ENCODE measurements at regions not wholly inside any gene's neighbourhood (a gene's known extent, or its start where the extent isn't known, plus 50 kb on each side); places are given as distances from the start of the nearest gene placed in this dataset.

GRCh38 chr2:14301331-14301730, 331.2 kb upstream of the LRATD1 start:
- no peak for DNase-seq (ENCODE audit: low read depth in 2 of 3, low spot score in 2 of 3)

- DNase-seq (ENCODE audit: low read depth in 2 of 3, low spot score in 2 of 3) = no peak
Measured at GRCh38 chr2:14303366-14304115, 329.0 kb upstream of the LRATD1 start.

- no peak for DNase-seq (ENCODE audit: low read depth in 2 of 3, low spot score in 2 of 3)
Measured at GRCh38 chr2:14304326-14304725, 328.2 kb upstream of the LRATD1 start.

- DNase-seq (ENCODE audit: low read depth in 2 of 3, low spot score in 2 of 3) = no peak
Measured at GRCh38 chr2:14306268-14306861, 326.2 kb upstream of the LRATD1 start.

- DNase-seq (ENCODE audit: low read depth in 2 of 3, low spot score in 2 of 3) = no peak
Measured at GRCh38 chr2:14313341-14313740, 319.2 kb upstream of the LRATD1 start.

GRCh38 chr2:14316594-14316993, 315.9 kb upstream of the LRATD1 start:
- DNase-seq (ENCODE audit: low read depth in 2 of 3, low spot score in 2 of 3) = no peak

GRCh38 chr2:14321357-14321756, 311.2 kb upstream of the LRATD1 start:
- no peak for DNase-seq (ENCODE audit: low read depth in 2 of 3, low spot score in 2 of 3)

- DNase-seq (ENCODE audit: low read depth in 2 of 3, low spot score in 2 of 3) = no peak
Measured at GRCh38 chr2:14322306-14322705, 310.2 kb upstream of the LRATD1 start.

GRCh38 chr2:14324308-14324707, 308.2 kb upstream of the LRATD1 start:
- no peak for DNase-seq (ENCODE audit: low read depth in 2 of 3, low spot score in 2 of 3)

- DNase-seq (ENCODE audit: low read depth in 2 of 3, low spot score in 2 of 3) = no peak
Measured at GRCh38 chr2:14330884-14331283, 301.6 kb upstream of the LRATD1 start.

- DNase-seq (ENCODE audit: low read depth in 2 of 3, low spot score in 2 of 3) = no peak
Measured at GRCh38 chr2:14336759-14337382, 295.6 kb upstream of the LRATD1 start.

- DNase-seq (ENCODE audit: low read depth in 2 of 3, low spot score in 2 of 3) = no peak
Measured at GRCh38 chr2:14340703-14341102, 291.8 kb upstream of the LRATD1 start.

GRCh38 chr2:14342313-14342712, 290.2 kb upstream of the LRATD1 start:
- DNase-seq (ENCODE audit: low read depth in 2 of 3, low spot score in 2 of 3) = no peak

GRCh38 chr2:14344355-14344754, 288.2 kb upstream of the LRATD1 start:
- no peak for DNase-seq (ENCODE audit: low read depth in 2 of 3, low spot score in 2 of 3)

GRCh38 chr2:14348247-14348646, 284.3 kb upstream of the LRATD1 start:
- DNase-seq (ENCODE audit: low read depth in 2 of 3, low spot score in 2 of 3) = no peak

- no peak for DNase-seq (ENCODE audit: low read depth in 2 of 3, low spot score in 2 of 3)
Measured at GRCh38 chr2:14350856-14351255, 281.7 kb upstream of the LRATD1 start.

GRCh38 chr2:14352067-14352466, 280.4 kb upstream of the LRATD1 start:
- DNase-seq (ENCODE audit: low read depth in 2 of 3, low spot score in 2 of 3) = no peak

- no peak for DNase-seq (ENCODE audit: low read depth in 2 of 3, low spot score in 2 of 3)
Measured at GRCh38 chr2:14354231-14354630, 278.3 kb upstream of the LRATD1 start.

- DNase-seq (ENCODE audit: low read depth in 2 of 3, low spot score in 2 of 3) = no peak
Measured at GRCh38 chr2:14355102-14355501, 277.4 kb upstream of the LRATD1 start.

GRCh38 chr2:14358339-14358738, 274.2 kb upstream of the LRATD1 start:
- no peak for DNase-seq (ENCODE audit: low read depth in 2 of 3, low spot score in 2 of 3)

GRCh38 chr2:14358774-14359173, 273.7 kb upstream of the LRATD1 start:
- DNase-seq (ENCODE audit: low read depth in 2 of 3, low spot score in 2 of 3) = no peak

- DNase-seq (ENCODE audit: low read depth in 2 of 3, low spot score in 2 of 3) = no peak
Measured at GRCh38 chr2:14363137-14363536, 269.4 kb upstream of the LRATD1 start.

- DNase-seq (ENCODE audit: low read depth in 2 of 3, low spot score in 2 of 3) = no peak
Measured at GRCh38 chr2:14363976-14364375, 268.5 kb upstream of the LRATD1 start.
